Left lobe of liver (tissue), 2 donors: ENCODE measurements at regions not wholly inside any gene's neighbourhood (a gene's known extent, or its start where the extent isn't known, plus 50 kb on each side); places are given as distances from the start of the nearest gene placed in this dataset.
"Not testable (repeated sequence)": the region's sequence is repeated elsewhere in the genome, so short reads cannot be mapped to it uniquely, and the experiment has no call there.

Experiments used
- ATAC-seq: fragments of 200-7000 bp; cut with Tn5 transposase; one replicate; pipeline ENCODE4 v1.9.1; 2020; ENCODE audit warnings: mild to moderate bottlenecking, moderate library complexity
- DNase-seq: peaks from one replicate; pipeline ENCODE4 v3.0.0-alpha.2; 2020; ENCODE audit warnings: low spot score
- donor health status: DM: no; HTN: no; CAD: no; lungs with moderate emphysema.
- donor health status: DM: no; HTN: yes; CAD: no.

DNA sequence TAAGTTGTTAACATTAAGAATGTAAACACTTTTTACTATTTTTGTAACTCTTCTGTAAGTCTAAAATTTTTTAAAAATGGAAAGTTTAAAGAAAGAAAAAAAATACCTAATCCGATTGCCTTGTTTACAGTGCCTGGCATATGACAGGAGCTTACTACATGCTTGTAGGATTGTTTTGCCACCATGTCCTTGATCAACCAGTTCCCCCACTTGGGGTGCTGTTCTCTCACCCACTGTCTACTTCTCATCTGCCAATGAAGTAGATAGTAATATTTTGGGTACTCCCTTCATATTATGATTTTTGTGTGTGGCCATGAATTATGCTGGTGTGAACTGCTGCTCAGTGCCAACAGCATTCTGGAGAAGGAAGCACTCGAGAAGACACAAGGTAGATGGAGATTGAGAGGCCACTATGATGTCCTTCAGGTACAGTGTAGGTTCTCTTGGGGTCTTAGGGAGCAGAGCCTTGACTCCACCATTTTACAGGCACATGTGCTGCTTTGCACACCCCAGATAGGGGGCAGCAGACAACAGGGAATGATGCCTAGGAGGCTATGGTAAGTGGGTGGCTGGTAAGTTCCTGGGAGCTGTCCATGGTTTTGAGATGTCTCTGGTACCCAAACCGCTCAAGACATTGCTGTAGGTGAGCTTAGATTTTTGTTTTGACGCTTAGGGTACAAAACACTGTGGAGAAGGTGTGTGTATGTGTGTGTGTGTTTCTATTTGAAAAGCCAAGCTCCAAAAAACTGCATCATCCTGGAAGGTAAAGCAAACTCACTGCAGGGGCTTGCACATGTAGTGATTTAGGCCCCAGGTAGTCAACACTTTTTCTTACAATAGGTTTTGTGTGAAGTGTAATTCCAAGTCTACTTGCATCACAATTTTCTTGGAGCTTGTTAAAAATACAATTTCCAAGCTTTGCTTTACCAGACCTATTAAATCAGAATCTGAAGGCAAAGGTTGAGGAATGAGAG lies 494.5 kb upstream of the LARGE1 start:
- DNase-seq (peak; percentile 55), ATAC-seq (peak; percentile 99)

GRCh38 chr22:34416022-34416860 lies 496.0 kb upstream of the LARGE1 start:
- no peak for DNase-seq

GRCh38 chr22:34422948-34423347 lies 502.7 kb upstream of the LARGE1 start:
- not testable (repeated sequence) for DNase-seq, ATAC-seq

More at GRCh38 chr22:34416022-34416860, 496.0 kb upstream of the LARGE1 start:
- no peak for ATAC-seq

DNA sequence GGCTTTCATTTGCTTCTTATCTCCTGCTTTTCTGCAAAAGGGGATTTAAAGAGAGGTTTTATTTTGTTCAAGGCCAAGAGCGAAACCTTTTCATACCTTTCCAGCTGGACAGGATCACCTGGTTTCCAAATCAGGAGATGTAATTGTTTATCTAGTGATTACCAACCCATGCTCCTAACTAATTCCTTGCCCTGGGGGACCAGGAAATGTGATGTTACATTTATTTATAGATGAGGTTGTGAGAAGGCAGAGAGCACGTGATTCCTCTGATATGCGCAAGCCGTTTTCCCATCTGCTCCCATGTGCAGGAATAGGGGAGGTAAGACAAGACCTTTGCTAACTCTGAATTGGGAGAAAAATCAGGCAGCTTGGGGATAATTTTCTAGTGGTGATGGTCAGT lies 507.2 kb upstream of the LARGE1 start:
- DNase-seq (no peak), ATAC-seq (no peak)

DNA sequence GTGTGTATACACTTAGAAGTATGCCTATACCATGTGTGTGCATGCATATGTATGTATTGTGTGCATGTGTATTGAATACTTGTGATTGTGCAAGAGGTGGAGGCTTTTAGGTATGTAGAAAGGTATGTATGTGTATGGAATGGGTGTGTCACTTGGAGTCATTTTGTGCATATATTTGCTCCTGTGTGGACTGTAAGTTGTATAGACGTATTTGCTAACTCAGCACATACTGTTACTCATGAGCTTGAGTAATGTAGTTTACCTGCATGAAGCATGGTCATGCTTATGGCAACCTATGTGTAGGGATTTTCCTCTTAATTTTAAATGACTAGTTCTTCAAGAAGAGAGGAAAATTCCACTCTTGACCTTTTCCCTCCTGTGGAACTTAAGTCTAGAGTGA lies 507.6 kb upstream of the LARGE1 start:
- ATAC-seq (no peak), DNase-seq (no peak)

GRCh38 chr22:34429314-34429713 lies 509.0 kb upstream of the LARGE1 start:
- ATAC-seq (no peak), DNase-seq (no peak)

DNA sequence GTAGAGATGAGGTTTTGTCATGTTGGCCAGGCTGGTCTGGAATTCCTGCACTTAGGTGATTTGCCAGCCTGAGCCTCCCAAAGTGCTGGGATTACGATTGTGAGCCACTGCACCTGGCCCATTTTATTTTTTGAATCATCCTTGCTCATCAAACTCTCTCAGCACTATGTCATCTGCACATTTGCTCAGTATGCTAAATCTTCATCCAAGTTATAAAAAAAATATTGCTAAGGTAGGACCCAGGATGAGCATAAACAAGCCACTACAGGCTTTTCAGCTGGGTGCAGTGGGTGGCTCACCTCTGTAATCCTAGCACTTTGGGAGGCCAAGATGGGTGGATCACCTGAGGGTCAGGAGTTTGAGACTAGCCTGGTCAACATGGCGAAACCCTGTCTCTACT lies 510.1 kb upstream of the LARGE1 start:
- no peak for ATAC-seq
- DNase-seq = no peak

DNA sequence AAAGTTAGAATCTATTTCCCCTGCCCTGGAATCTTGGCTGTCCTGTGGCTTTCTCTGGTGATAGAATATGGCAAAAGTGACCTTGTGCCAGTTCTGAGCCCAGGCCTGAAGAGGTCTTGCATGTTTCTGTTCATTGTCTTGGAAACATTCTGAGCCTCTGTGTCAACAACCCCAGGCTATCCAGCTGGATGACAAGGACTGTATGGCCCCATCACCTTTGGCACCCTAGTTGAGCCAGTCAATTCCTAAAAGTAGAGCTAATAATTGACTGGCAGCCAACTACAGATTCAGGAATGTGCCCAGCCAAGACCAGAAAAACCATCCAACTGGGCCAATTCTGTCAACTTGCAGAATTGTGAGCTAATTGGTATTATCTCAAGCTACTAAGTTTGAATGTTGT lies 514.1 kb upstream of the LARGE1 start:
- ATAC-seq (no peak), DNase-seq (no peak)

- ATAC-seq (no peak), DNase-seq (no peak)
Measured at GRCh38 chr22:34437140-34437539, 516.9 kb upstream of the LARGE1 start.

GRCh38 chr22:34454598-34454997 lies 534.3 kb upstream of the LARGE1 start:
- ATAC-seq (no peak), DNase-seq (no peak)

- DNase-seq = no peak
- ATAC-seq = no peak
Measured at GRCh38 chr22:34462795-34463194, 542.5 kb upstream of the LARGE1 start.

DNA sequence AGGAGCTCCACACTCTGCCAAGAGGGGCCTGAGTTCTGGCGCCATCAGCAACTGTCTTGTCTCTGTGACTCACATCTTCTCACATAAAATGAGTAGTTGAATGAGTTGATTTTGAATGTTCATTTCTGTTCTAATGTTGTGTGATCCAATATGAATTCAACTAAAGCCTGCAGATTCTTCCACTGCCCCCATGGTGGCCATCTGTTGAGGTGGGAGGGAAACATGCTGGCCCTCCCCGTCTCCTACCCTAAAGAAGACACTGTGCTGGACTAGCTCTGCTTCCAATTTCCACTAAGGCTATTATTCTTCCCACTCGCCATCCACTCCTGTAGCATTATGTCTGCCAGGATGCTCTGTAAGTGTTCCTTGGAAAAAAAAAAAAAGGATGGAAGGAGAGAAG lies 555.6 kb upstream of the LARGE1 start:
- DNase-seq (no peak), ATAC-seq (no peak)

GRCh38 chr22:34476762-34477161 lies 556.5 kb upstream of the LARGE1 start:
- ATAC-seq = no peak
- DNase-seq = no peak

DNA sequence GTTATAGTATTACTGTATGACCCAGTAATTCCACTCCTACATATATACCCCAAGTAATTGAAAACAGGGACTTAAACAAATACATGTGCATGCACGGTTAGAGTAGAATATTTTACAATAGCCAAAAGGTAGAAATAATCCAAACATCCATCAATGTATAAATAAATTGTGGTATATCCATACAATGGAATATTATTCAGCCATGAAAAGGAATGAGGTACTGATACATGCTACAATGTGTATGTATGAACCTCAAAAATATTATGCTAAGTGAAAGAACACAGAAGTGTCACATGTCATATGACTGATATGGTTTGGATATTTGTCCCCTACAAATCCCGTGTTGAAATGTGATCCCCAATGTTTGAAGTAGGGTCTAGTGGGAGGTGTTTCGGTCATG lies 560.8 kb upstream of the LARGE1 start:
- no peak for DNase-seq
- ATAC-seq = no peak

GRCh38 chr22:34486381-34486780 lies 566.1 kb upstream of the LARGE1 start:
- no peak for ATAC-seq
- no peak for DNase-seq

DNA sequence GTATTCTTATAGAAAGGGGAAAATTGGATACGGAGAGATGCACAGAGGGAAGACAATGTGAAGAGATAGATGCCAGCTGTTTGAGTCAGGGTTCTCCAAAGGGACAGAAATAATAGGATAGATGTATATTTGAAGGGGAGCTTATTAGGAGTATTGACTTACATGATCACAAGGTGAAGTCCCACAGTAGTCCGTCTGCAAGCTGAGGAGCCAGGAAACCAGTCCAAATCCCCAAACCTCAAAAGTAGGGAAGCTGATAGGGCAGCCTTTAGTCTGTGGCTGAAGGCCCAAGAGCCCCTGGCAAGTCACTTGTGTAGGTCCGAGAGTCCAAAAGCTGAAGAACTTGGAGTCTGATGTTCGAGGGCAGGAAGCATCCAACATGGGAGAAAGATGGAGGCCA lies 569.6 kb upstream of the LARGE1 start:
- ATAC-seq = no peak
- DNase-seq = no peak

DNA sequence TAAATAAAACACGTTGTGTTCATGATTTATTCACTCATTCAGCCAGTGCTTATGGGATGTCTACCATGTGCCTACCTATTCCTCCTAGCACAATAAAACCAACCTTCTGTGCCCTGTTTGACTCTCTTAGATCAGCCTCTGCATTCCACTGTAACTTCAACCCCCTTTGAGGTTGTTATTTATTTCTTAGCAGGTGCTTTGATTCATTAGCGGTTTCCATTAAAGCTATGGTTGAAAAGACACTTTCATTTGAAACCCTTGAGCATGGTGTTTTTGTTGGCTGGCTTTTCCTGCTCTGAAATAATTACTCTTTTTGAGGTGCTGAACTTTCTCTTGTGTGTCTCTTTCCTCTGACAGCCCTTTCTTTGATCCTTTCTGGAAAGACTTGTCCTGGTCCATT lies 570.6 kb upstream of the LARGE1 start:
- no peak for DNase-seq
- ATAC-seq = no peak

GRCh38 chr22:34493486-34493885 lies 572.5 kb upstream of the ISX start:
- ATAC-seq = no peak
- no peak for DNase-seq

- ATAC-seq (no peak), DNase-seq (no peak)
Measured at GRCh38 chr22:34501366-34501965, 564.5 kb upstream of the ISX start.

GRCh38 chr22:34502821-34503220 lies 563.1 kb upstream of the ISX start:
- ATAC-seq (no peak), DNase-seq (no peak)

- DNase-seq (no peak), ATAC-seq (no peak)
Measured at GRCh38 chr22:34508797-34509196, 557.2 kb upstream of the ISX start.
